GM18870 (cell line): ENCODE measurements at regions not wholly inside any gene's neighbourhood (a gene's known extent, or its start where the extent isn't known, plus 50 kb on each side); places are given as distances from the start of the nearest gene placed in this dataset.
A peak's percentile ranks its signal among the peaks of the same experiment; 100 is the strongest.

Source experiments
- ATAC-seq: cut with Tn5 transposase; IDR thresholded peaks from one replicate; pipeline ENCODE4 v1.9.1; 2021; ENCODE audit warnings: moderate library complexity; ENCODE audit not compliant: unreplicated experiment

GRCh38 chr1:81446000-81446669 lies 354.6 kb upstream of the ADGRL2 start:
- no peak for ATAC-seq

GRCh38 chr1:81443288-81443687 lies 357.4 kb upstream of the ADGRL2 start:
- ATAC-seq: no peak

- ATAC-seq: peak; percentile 62
Observed at GRCh38 chr1:81439046-81439823, 361.5 kb upstream of the ADGRL2 start.

- peak; percentile 62 for ATAC-seq
Observed at GRCh38 chr1:81437649-81438048, 363.1 kb upstream of the ADGRL2 start.

GRCh38 chr1:81437213-81437612 lies 363.5 kb upstream of the ADGRL2 start:
- no peak for ATAC-seq

GRCh38 chr1:81435175-81435574 lies 365.6 kb upstream of the ADGRL2 start:
- no peak for ATAC-seq

- ATAC-seq: no peak
Observed at GRCh38 chr1:81433676-81434075, 367.1 kb upstream of the ADGRL2 start.

- no peak for ATAC-seq
Observed at GRCh38 chr1:81432654-81433109, 368.1 kb upstream of the ADGRL2 start.

GRCh38 chr1:81432059-81432458 lies 368.7 kb upstream of the ADGRL2 start:
- no peak for ATAC-seq

- ATAC-seq: no peak
Observed at GRCh38 chr1:81431624-81432000, 369.1 kb upstream of the ADGRL2 start.

- peak; percentile 59 for ATAC-seq
Observed at GRCh38 chr1:81430955-81431623, 369.6 kb upstream of the ADGRL2 start.

- ATAC-seq: no peak
Observed at GRCh38 chr1:81430236-81430938, 370.3 kb upstream of the ADGRL2 start.

GRCh38 chr1:81428998-81429397 lies 371.7 kb upstream of the ADGRL2 start:
- ATAC-seq: peak; percentile 40

- no peak for ATAC-seq
Observed at GRCh38 chr1:81424816-81425215, 375.9 kb upstream of the ADGRL2 start.

GRCh38 chr1:81424061-81424460 lies 376.7 kb upstream of the ADGRL2 start:
- no peak for ATAC-seq

GRCh38 chr1:81420760-81421159 lies 380.0 kb upstream of the ADGRL2 start:
- peak; percentile 92 for ATAC-seq

- peak; percentile 79 for ATAC-seq
Observed at GRCh38 chr1:81414488-81415015, 386.2 kb upstream of the ADGRL2 start.

GRCh38 chr1:81412954-81413353 lies 387.8 kb upstream of the ADGRL2 start:
- no peak for ATAC-seq

GRCh38 chr1:81410941-81411340 lies 389.8 kb upstream of the ADGRL2 start:
- no peak for ATAC-seq

GRCh38 chr1:81410351-81410750 lies 390.4 kb upstream of the ADGRL2 start:
- no peak for ATAC-seq

- no peak for ATAC-seq
Observed at GRCh38 chr1:81409780-81410274, 390.9 kb upstream of the ADGRL2 start.
